GM10266 (cell line): ENCODE measurements at regions not wholly inside any gene's neighbourhood (a gene's known extent, or its start where the extent isn't known, plus 50 kb on each side); places are given as distances from the start of the nearest gene placed in this dataset.

Experiments
- DNase-seq: peaks from one replicate; pipeline ENCODE4 v3.0.0; 2012; ENCODE audit errors: extremely low spot score
- CTCF ChIP-seq: IDR thresholded peaks from 2 replicates; pipeline ENCODE4 v1.5.1; 2012; ENCODE audit warnings: mild to moderate bottlenecking, low read depth; ENCODE audit not compliant: control insufficient read depth, insufficient read depth; ENCODE audit errors: missing control alignments

GRCh38 chr6:67594366-67594765 is 1040.7 kb upstream of the ADGRB3 start:
- no peak for TF ChIP-seq CTCF
- DNase-seq: no peak

- no peak for DNase-seq
- TF ChIP-seq CTCF: no peak
Measured at GRCh38 chr6:67593247-67593646, 1041.8 kb upstream of the ADGRB3 start.

GRCh38 chr6:67591910-67592309 is 1043.2 kb upstream of the ADGRB3 start:
- TF ChIP-seq CTCF: no peak
- no peak for DNase-seq

- TF ChIP-seq CTCF: no peak
- DNase-seq: no peak
Measured at GRCh38 chr6:67567842-67568241, 1067.2 kb upstream of the ADGRB3 start.

GRCh38 chr6:67563671-67564070 is 1071.4 kb upstream of the ADGRB3 start:
- no peak for TF ChIP-seq CTCF
- no peak for DNase-seq

GRCh38 chr6:67560068-67560467 is 1075.0 kb upstream of the ADGRB3 start:
- TF ChIP-seq CTCF: no peak
- no peak for DNase-seq

- no peak for TF ChIP-seq CTCF
- DNase-seq: no peak
Measured at GRCh38 chr6:67558985-67559384, 1076.1 kb upstream of the ADGRB3 start.
